Hypothalamus (tissue), 51 donors: ENCODE measurements at regions not wholly inside any gene's neighbourhood (a gene's known extent, or its start where the extent isn't known, plus 50 kb on each side); places are given as distances from the start of the nearest gene placed in this dataset.
A peak's percentile ranks its signal among the peaks of the same experiment; 100 is the strongest.

ENCODE experiments used
- DNase-seq, 51 donors: peaks; one replicate each; lab custom pipeline; 2025; lab: John Stamatoyannopoulos, UW

DNA sequence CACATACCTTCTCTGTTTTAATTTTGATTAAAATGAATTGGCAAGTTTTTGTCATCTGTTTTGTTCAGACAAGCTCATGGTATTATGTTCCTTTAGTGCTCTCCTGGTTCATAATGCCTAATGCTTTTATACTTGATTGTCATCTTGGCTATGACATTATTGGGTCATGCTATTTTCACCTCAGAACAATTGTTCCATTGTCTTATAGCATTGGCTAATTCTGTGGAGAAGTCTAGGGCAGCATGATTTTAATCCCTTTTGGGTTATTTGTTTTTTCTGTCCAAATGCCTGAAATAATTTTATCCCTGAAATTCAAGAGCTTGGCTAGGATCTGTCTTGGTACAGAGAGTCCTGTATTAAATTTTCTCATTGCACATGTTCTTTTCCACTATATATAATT, 83.8 kb upstream of the CCDC85A start:
- DNase-seq: no peak

GRCh38 chr2:56100791-56101312, 82.9 kb upstream of the CCDC85A start:
- DNase-seq: no peak

DNA sequence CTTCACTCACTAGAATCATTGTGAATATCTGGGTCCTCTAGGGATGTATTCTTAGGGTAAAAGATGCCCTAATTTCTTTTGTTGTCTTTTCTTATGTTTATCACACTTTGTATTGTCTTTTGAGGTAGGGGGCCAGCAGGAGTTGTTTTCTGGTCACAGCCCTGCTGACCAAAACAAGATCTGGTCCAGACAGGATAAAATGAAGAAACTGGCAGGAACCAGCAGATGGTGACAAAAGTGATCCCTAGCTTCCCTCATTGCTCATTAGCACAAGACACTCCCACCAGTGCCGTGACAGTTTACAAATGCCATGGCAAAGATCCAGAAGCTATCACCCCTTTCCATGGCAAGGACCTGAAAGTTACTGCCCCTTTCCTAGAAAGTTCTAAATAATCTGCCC, 81.7 kb upstream of the CCDC85A start:
- DNase-seq: no peak

GRCh38 chr2:56102866-56103265, 80.9 kb upstream of the CCDC85A start:
- DNase-seq: no peak

DNA sequence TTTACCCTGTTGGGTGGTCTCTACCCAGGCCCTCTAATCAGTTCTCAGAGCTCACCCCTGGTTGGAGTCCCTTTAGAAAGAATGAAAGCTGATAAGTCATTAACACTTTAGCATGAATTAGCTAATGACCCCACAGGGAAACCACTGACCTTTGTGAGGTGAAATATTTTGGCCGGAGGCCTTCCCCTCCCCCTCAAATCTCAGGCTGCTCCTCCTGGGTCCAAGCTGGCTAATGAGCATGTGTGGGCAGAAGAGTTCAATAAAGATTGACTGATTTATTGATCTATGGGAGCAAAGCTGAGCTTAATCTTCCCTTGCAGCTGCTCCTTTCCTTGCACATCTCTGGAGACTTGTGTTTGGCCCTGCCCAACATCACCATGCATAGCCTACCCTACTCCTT, 78.8 kb upstream of the CCDC85A start:
- no peak for DNase-seq

GRCh38 chr2:56107502-56108220, 76.1 kb upstream of the CCDC85A start:
- DNase-seq: no peak

- no peak for DNase-seq
Observed at GRCh38 chr2:56108806-56109205, 75.0 kb upstream of the CCDC85A start.

DNA sequence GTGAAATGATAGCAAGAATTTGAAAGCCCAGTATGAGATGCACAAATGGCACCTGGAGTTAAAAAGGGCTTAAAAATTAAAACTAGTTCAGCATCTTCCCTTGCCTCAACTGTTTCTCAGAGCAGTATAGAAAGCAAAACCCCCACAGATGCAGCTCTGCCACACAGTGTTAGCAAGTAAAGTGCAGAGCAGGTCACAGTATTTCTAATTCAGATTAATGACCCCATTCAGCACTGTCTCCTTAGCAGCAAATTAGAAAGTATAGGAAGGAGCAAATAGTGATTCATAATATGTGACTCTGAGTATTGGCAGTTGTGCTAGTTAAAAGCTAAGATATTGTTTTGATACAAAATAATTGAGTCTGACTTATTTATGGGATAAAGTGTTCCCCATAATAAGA, 73.8 kb upstream of the CCDC85A start:
- DNase-seq: no peak

DNA sequence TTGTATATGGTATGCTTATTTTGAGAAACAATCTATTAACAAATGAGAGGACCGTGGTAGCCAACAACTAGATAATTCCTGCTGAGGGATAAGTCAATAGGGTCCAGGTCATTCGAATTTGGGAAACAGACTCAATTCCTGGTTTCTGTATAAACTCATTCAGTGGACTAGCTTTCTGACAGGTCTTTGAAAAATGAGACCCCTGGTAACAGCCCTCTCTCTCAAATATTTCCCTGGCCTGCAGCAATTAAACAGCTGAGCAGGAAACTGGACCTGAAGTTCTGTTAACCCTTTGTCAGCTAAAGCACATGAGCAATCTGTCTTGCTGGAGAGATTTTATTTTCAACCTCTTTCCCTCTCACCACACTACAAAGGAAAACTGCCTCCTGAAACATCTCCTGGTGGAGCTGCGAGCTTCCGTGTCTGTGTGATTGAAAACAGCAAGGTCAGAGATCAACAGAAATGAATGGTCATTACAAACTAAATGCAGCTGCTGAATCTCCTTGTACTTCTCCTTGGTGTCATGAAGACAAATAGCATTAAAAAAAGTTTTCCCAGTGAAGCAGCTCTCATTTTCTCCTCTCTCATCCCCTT, 70.3 kb upstream of the CCDC85A start:
- no peak for DNase-seq

- no peak for DNase-seq
Observed at GRCh38 chr2:56117764-56118163, 66.0 kb upstream of the CCDC85A start.

DNA sequence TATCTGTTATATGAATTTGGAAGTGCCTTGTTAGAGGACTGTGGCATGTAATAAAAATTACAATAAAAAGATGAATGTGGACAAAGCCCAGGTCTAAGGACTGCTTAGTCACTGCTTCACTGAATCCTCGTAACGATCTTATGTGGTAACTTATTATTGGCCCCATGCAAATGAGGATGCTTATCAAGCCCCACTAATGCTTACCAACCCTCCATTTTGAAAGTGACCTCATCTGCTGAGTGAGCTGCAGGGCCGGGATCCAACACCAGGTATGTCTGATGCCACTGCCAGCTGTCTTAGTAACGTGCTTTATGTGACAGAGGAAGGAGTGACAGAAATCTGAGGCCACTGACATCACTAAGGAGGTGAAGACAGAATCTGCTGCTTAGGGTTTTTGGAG, 65.3 kb upstream of the CCDC85A start:
- no peak for DNase-seq

DNA sequence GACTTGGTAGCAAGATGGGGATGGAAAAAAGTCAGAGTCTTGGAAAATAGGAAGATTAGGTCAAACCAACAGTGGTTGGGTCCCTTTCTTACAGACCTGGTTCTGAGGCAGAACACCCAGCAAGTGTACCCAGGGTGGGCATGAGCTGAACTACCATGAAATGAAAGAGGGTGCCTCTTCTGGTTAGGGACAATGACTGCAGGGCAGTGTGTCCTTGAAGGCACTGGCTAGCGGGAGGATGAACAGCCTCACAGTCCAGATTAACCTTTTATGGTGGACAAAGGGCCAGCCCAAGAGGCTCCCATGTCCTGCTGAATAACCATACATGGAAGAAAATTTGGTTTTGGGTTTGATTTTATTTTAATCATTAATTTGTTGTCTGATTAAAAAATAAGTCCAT, 61.8 kb upstream of the CCDC85A start:
- no peak for DNase-seq

DNA sequence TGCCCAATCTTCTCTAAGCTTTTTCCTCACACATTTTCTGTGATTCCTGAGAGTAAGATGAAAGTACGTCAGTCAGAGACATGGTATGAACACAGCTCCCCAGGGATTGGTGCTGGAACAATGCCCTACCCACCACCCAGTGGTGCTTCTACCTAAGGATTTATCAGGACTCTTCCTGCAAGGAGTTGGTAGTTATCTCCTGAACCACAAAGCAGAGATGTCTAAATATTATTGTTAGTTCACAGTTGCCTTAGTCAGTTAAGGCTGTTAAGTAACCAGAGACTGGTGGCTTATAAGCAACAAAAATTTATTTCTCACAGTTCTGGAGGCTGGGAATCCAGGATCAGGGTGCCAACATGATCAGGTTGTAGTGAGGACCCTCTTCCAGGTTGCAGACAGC, 60.3 kb upstream of the CCDC85A start:
- no peak for DNase-seq

- DNase-seq: peak in 1 of 51 donors; percentile 49
Observed at GRCh38 chr2:56127010-56127409, 56.8 kb upstream of the CCDC85A start.

GRCh38 chr2:56127463-56128152, 56.2 kb upstream of the CCDC85A start:
- peak in 3 of 51 donors; percentile 6 to 77 (median 7) for DNase-seq

GRCh38 chr2:56128235-56128634, 55.6 kb upstream of the CCDC85A start:
- DNase-seq: no peak

DNA sequence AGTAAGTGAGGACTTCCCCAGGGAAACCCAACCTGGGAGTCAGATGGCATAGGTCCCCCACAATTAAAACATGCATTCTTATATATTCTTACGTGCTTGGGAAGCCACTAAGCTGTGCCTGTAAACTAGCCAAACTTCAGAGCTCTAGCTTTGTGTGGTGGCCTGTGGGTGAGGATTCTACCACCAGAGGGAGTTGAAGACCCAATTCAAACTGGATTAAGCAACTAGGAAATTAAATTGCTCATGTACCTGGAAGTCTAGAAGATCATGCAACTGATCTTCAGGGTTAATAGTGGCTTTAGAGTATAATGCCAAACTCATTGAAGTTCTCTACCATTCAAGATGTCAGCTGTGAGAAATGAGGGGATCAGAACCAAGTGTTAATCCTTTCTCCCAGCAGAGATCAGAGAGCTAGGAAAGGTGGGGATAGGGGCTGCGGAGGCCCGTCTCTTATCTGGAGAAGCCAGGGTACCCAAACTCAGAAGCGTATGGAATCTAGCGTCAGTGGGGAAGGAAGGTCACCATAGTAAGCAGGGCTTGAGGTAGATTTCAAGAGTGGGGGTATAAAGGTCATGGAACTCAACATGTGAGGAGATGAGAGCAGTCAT, 53.2 kb upstream of the CCDC85A start:
- peak in 17 of 51 donors; percentile 1 to 59 (median 7) for DNase-seq

DNA sequence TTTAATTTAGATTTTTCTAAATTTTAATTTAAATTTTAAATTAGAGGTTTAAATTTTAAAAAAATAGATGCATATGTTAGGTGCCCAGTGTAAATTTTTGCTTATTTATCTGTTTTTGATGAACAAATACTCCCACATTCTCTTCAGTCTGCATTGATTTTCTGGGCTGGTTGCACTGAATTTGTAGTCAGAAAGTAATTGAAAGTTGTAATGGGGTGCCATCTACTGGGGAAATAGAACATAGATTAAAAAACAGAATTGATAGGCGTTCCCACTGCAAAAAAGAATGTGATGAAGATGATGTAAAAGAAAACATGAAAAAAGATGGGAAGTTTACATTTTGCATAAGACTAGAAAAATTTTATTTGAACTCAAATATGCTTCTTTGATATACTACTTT, 51.7 kb upstream of the CCDC85A start:
- peak in 2 of 51 donors; percentile 1 to 53 for DNase-seq

DNA sequence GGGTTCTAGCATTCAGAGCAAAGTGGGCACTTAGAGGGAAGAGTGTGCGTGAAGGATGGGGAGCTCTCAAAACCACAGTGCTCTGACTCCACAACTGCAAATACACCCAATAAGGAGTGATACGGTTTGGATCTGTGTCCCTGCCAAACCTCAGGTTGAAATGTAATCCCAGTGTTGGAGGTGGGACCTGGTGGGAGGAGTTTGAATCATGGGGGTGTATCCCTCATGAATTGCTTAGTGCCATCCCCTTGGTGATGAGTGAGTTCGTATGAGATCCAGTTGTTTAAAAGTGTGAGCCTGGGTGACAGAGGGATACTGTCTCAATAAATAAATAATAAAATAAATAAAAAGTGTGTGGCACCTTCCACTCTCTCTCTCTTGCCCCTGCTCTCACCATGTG, 50.3 kb upstream of the CCDC85A start:
- no peak for DNase-seq

GRCh38 chr2:56133931-56134629, 49.7 kb upstream of the CCDC85A start:
- DNase-seq: no peak
